Spleen (tissue), 7 donors: ENCODE measurements at regions not wholly inside any gene's neighbourhood (a gene's known extent, or its start where the extent isn't known, plus 50 kb on each side); places are given as distances from the start of the nearest gene placed in this dataset.

Experiments
- POLR2A ChIP-seq, 3 donors: fragments of 450-650 bp; IDR thresholded peaks; one replicate each; pipeline ENCODE4 v1.5.1; 2017; ENCODE audit warnings: antibody characterized with exemption in 3 of 3, mild to moderate bottlenecking in 1 of 3
- TF ChIP-seq, protein P1 (sequence below), 11 experiments: fragments of 200-600 bp in 7 of 11; fragments of 450-650 bp in 4 of 11; sonication (generic) in 4 of 11; IDR thresholded peaks in 8 of 11; conservative IDR thresholded peaks in 3 of 11; 1 replicate in 7 of 11; 2 replicates in 4 of 11; pipeline versions ENCODE4 v1.4.0 to v1.8.0; 2016 to 2021; ENCODE audit warnings: antibody characterized with exemption in 11 of 11, inconsistent platforms in 4 of 11, mild to moderate bottlenecking in 1 of 11
- donor health status: DM: no; HTN: no; CAD: no; lungs with moderate emphysema.
- donor health status: DM: no; HTN: no; CAD: no.
- donor health status: DM: no; HTN: no; CAD: no.

DNA sequence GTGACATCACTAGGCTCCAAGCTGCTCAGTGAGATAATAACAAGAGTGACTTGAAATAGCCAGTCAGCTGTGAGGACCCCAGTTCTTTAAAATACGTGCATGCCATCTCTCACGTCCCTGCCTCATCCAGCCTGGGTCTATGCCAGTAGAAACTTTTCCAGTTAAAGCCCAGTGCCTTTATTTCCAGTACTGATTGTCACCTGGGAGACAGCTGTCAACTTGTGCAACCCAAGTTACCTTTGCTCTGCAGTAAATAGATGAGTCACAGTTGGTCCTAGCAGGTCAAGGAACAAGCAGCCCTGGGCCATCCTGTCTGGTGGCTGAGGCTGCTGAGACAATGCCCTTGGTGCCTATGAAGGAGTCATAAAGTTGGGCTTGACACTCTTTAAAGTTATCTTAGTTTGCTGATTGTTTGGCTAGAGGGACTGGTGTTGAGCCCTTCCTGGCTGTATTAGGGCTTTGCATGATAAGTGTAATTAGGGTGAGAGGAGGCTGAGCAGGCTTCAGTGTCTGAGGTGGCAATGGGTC is 228.7 kb downstream of the LACC1 start:
- TF ChIP-seq, protein P1, sequence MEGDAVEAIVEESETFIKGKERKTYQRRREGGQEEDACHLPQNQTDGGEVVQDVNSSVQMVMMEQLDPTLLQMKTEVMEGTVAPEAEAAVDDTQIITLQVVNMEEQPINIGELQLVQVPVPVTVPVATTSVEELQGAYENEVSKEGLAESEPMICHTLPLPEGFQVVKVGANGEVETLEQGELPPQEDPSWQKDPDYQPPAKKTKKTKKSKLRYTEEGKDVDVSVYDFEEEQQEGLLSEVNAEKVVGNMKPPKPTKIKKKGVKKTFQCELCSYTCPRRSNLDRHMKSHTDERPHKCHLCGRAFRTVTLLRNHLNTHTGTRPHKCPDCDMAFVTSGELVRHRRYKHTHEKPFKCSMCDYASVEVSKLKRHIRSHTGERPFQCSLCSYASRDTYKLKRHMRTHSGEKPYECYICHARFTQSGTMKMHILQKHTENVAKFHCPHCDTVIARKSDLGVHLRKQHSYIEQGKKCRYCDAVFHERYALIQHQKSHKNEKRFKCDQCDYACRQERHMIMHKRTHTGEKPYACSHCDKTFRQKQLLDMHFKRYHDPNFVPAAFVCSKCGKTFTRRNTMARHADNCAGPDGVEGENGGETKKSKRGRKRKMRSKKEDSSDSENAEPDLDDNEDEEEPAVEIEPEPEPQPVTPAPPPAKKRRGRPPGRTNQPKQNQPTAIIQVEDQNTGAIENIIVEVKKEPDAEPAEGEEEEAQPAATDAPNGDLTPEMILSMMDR (IDR thresholded peaks at IDR 0.05 in 8 of 11, conservative IDR thresholded peaks at IDR 0.05 in 3 of 11): no peak
- TF ChIP-seq POLR2A (IDR thresholded peaks at IDR 0.05): no peak
